Activated naive CD4-positive, alpha-beta T cell treated with Interleukin-2 at 50 U/mL for 16 hours (primary cell): ENCODE measurements at regions not wholly inside any gene's neighbourhood (a gene's known extent, or its start where the extent isn't known, plus 50 kb on each side); places are given as distances from the start of the nearest gene placed in this dataset.

Experiments
- DNase-seq: peaks from one replicate; pipeline ENCODE4 v3.0.0-alpha.2; 2020

DNA sequence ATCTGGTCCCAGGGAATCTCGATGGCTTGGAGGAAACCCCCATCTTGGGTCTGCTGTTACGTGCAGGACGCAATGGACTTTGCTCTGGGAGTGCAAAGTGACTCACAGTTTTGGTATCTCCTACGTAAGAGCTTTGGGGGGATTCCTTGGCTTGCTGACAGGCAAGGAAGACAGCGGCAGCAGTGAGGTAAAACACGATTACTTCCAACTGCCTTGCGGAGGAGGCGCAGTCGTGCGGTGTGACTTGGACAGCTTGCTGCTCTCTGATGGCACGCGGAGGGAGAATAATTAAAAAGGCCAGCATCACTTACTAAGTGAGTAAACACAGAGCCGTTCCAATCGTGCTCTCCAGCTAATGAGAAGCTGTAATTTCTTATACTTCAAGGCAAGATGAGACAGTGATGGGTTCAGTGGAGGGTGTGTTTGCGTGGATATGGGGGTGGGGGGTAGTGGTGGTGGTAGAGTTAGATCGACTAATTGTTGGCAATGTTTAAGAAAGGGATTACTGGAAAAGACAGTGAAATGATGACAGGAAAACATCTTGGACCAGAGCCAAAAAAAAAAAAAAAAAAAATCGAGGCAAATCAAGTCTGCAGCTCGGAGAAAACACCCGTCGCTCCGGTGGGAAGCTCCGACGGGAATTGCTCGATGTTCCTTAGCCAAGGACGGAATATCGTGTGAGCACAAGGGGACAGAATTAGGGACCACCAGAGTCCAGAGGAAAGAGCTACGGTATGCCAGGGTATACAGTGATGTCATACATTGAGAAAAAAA lies 184.8 kb upstream of the ZFHX3 start:
- DNase-seq = no peak

DNA sequence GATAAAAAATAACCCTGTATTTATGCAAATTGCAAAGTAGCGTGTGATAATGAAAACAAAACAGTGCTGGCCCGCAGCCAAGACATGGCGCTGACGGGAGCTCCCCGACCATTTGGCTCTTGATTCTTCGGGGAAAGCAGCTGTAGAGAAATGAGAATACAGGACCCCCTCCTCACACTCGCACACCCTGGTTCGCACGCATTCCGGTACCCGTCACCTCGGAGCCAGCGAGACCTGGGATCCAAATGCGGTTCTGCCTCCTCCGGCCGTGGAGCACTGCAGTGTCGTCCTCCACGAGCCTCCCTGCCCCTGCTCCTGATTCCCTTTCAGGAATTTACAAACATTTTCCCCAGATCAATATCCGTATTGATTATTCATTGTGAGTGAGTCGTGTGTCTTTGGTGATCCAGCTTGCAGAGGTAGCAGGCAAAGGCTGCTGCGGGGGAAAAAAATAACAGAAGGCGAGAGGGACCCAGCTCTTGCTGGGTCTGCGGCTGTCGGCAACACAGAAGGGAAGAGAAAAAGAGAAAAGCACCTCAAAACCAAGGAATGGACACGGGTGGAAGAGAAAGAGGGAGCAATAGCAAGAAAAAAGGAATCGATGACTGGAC lies 184.1 kb upstream of the ZFHX3 start:
- no peak for DNase-seq

DNA sequence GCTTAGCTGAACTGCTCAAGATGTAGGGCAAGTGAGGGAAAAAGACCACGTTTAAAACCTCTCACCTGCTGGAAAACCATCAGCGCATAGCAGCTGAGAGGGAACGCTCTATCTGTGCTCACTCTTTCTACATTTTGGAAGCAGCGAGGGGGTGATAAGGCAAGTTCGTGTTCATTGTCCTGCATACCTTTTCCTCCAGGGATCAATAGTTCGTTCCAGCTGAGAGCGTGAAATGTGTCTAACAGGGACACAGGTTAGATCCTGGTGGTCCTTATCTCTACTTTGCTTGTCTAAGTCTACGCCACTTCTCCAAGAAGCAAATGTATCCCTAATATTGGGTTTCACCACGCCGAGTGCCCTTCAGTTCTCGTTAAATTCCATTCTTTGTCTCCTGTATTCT lies 183.5 kb upstream of the ZFHX3 start:
- no peak for DNase-seq

DNA sequence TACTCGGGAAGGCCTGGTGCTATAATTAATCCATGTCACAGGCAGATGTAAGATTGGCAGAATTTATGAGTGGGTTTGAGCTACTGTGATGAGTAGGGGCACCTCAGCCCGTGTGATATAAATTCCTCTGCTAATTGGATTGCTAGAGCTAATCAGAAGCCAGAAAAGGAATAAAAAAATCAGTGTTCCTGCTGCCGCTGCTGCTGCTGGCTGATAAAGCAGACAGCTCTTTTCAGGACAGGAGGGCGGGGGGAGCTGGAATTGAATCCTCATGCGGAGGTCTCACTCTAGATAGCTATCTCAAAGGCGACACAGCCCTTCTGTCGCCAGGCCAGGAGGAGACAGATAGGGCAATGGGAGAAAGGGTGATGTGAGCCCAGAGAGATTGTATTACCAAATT lies 182.7 kb upstream of the ZFHX3 start:
- no peak for DNase-seq

DNA sequence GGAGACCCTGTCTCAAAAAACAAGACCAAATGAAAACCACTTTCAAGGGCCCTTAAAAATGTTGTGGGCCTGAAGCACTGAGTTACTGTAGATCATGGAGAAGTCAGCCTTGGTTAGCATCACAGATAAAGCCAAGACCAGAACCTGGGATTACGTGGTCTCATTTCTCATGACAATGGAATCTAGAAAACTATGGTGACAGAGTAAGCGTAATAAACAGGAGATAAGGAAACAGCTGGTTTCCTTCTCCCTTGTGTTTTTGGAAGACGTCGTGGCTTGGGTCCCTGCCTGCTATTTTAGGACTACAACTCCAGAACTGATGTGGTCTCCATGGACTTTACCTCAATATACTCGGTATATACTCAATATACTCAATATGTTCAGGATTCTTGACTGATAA lies 180.7 kb upstream of the ZFHX3 start:
- no peak for DNase-seq

DNA sequence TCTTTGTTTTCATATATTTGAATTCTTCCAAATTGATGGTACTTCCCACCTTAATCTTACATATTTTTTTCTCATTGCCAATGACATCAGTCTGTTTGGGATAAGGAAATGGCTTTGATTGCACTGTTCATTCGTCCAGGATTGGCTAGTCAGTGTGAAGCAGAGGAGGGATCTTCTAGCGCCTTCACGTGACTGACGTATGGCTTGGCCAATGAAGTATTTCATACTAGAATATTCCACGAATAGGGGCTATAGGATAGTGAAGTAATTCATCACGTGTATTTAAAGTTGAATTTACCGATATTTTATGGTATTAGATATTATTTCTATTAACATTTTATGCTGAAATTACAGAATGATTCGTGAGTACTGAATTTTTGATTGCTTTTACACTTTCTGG lies 178.7 kb upstream of the ZFHX3 start:
- no peak for DNase-seq

DNA sequence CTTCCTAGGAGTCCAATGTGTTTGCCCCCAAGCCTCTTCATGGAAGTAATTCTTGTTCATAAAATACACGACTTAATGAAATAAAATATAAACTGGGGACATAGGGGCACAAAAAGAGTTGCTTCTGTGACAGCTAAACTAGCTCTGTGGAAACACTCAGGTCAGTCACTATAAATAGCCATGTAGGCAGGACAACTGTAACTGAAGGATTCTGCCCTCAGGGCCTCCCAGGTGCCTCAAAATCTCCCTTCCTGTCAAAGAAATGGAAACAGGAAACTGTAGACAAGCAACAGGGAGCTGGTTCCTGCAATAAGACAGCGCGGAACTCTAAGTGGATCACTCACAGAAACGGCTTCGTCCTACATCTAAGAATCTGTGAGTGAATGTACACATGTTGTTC lies 178.1 kb upstream of the ZFHX3 start:
- no peak for DNase-seq

DNA sequence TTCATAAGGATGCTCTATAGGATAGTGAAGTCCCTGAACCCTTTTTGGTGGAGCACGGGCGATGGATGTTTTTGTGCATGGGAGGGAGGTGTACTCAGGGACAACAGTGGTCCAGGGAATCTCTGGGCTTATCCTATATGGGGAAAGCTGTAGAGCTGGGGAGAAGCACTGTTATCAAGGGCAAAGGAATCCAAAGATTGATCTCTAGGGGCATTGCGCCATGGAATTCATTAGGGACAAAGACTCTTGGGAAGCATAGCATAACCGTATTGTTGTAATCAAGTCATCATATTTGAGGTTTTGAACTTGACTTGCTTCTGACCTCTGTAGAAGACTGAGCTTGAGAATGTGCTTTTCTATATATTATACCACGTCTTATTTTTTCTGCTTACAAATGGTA lies 172.9 kb upstream of the ZFHX3 start:
- no peak for DNase-seq

DNA sequence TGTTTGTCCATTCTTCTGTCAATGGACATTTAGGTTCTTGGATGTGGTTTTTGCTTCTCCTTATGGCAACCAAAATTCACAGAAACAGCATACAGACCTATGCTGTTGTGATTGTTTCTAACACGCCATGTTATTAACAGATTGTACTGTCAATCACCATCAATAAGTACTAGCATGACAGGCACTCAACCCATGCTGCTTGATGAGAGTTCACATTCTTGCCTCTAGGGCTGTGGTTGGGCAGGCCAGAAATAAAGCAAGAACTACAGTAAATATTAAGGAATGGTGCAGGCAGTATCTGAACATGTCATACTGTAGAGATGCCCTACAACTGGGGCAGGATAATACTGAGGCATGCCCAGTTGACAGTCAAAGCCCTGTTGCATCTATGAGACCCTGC lies 171.2 kb upstream of the ZFHX3 start:
- no peak for DNase-seq

DNA sequence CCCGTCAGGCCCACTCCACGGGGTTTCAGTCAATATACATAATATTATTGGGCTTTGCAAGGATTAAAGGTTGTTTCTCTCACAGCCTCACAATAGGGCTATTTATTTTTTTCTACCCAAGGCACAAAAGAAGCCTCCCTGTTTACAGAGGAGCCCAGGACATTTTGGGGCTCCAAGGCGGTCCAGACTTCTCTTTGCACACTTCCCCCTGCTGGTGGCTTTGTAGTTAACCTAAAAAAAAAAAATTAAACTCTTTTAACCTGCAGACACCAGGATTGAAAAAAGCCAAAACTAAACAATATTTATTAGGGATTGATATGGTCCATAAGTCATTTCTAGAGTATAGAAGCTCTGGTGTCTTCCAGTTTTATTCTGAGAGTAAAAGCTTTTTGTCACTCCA lies 169.7 kb upstream of the ZFHX3 start:
- DNase-seq = no peak

DNA sequence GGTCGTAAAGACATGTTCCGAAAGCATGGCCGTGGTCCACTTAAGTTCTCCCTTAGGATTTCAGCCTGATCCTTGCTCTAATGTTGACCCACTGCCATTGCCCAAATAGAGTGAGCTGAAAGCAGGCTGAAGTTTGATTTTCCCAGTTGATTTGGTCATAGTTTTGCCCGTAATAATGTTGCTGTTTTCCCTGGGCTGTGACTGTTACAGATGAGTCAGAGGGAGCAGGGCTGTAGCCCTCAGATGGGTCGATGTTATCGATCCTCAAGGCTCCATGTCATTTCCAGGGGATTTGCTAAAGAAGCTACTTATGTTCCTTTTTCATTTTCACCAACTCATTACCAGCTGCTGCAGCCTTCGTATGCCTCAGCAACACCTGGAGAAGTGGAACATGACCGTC lies 169.0 kb upstream of the ZFHX3 start:
- no peak for DNase-seq

DNA sequence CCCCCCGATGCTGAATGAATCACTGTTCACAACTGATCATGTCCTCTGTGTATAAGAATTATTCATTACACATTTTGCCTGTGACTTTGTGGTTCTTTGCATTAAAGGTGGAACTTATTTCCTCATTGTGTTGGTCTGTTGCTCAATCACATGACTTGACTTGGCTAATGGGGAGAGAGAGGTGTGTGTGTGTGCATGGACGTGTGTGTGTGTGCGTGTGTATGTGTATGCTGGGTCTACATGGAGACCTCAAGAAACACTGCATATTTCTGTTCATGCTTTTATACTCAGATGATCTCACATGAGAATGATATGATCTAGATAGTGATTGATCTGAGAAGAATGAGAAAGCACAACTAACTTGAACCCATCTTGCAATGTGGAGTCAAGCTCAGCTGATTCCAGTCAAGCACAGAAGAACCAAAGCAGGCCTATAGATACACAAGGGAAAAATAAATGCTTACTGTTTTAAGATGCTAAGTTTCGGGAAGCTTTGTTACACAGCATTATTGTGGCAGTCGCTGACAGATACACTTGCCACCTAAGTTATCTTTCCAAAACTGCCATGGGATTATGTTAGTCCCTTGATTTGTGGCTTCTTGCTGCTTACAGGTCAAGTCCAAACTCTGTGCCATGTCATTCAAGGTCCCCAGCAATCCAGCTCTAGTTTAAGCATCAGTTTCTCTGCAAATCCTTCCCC lies 167.9 kb upstream of the ZFHX3 start:
- no peak for DNase-seq

DNA sequence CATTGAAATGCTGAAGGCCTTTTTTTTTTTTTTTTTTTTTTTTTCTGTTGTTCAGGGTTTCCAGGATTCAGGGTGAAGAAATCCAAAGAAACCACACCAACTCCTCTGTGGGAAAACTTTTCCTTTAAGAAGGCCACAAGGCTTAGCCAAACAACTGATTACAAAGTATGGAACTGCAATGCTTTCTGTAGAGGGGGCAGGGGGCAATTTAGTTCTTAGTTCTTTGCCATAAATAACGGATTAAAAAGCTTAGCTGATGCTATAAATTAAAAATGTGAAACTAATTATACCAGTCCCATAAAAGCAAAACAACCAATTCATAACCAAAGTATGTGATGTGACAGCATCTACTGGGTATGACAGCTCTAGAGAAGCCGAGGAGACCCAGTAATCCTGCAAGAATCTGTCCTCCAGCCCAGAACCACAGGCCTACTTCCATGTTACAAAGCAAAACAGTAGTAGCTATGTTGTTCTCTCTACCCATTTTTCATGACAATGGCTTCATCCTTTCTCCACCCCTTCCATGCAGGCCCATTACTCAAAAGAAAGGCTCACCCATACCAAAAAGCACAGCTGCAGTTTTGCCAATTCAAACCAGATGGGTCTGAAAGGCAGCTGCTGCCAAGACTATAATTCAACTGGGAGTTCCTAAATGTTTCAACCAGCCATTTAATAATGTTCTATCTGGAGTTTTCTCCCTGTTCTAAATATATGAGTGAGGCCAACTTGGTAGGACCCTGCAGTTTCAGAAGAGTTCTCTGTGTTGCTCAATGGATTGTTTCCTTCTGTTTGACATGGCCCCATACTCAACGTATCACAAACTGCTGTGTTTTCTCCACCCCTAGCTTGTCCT lies 167.1 kb upstream of the ZFHX3 start:
- no peak for DNase-seq

DNA sequence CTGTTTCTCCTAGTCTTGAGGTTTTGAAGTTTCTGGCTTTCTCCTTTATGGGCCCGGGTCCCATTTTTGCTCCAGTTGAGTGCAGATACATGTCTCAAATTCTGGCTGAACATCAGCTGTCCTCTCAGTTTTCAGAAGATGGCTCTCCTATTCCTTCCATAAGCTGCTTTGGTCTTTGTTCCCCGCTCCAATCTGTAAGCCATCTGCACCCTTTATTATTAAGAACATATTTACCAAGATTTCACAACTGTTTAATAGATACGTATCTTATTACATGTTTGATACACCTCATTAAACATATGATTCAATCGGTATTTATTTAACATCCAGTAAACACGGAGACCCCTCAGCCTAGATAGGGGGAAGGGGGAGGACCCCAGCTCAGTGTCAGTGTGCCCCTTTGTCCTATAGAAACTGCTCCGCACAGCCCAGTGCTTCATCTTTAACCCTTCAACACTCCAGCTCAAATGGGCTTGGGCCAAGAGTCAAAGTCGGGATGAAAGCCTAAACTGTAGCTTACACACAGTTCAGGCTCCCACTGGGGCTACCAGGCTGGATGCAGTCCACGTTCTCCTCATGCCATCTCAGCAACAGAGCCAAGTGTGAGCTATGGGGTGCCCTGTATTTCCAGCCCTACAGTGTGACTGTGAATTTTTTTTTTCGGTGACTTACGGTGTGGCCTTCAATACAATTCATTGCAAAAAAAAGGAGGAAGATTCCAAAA lies 166.0 kb upstream of the ZFHX3 start:
- DNase-seq = no peak

DNA sequence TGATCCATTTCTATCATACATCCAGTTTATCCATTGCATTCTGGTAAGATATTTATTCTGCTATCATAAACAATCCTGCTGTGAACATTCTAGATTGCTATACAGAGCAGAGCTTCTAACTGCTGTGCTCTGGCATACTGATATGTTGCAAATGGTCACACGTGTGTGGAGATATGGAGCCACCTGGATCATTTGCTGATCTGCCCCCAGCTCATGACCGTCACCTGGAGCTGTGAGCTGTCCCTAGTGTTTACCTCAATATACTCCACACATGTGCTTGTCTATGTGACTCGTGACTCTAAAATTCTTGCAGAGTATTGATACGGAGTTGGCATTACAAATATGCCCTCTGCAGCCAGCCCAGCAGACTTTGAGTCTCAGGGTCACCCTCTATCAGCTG lies 164.5 kb upstream of the ZFHX3 start:
- DNase-seq = no peak

DNA sequence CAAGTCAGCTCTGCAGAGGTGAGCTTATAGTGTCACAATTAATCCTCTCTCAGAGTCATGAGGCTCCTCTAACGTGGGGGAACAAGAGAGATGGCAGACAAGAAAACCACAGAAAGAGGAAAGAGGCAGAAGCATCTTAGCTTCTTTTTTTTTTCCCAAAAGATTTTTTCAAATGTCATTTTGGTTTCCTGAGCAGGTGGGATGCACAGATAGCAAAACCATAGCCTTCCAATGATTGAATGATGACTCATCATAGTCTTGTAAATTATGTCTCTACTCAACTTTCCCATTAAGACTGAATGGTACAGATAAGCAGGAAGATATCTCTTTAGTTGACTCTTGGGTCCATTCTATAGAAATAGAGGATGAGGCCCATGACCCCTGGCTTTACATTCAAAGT lies 162.8 kb upstream of the ZFHX3 start:
- no peak for DNase-seq

DNA sequence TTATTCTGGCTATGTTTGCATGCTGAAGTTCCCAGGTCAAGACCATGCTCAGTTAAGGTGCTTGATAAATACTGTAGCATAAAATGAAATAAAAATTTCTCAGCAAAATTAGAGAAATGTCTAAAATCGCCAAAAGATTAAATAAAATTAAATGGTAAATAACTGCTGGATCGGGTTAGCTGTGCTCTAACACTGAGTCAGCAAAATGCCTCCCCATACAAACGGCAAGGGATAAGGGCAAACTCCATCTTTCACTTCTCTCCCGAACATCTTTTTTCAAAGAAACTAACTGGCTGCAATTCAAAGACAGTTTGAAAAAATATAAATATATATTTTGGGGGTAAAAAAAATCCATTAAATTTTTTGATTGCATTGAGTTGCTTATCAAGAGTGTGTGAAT lies 162.2 kb upstream of the ZFHX3 start:
- DNase-seq = no peak

DNA sequence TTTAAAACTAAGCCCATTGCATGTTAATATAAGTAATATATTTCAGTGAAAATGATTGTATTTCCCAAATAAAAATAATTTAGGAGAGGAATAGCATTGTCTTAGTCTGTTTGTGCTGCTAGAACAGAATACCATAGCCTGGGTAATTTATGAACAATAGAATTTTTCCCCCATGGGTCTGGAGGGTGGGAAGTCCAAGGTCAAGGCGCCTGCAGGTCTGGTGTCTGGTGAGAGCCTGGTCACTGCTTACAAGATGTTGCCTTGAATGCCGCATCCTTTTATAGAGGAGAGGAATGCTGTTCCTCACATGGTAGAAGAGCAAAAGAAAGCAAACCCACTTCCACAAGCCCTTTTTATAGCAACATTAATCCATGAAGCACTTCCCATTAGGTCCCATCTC lies 161.3 kb upstream of the ZFHX3 start:
- no peak for DNase-seq

DNA sequence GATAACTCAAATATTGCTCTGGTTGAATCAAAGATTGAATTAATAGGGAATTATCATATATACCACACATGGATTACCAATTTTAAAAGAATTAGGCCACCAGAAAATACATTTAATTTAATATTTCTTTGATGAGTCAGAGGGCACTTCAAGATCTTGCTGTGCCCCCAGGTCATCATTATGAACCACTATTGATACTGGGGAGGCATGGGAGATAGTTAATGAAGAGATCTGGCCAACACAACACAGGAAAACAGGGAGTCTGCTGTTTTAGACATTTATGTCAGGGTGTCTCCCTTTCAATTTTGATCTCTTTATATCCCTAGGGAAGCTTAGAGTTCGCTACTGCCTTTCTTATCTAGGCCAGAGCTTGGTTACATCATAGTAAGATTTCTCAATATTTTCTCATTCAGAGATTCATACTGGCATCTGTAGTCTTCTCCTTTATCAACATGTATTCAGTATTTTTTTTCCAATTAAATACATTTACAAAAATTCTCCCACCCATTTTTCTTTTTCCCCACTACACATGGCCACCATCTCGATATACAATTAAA lies 158.3 kb upstream of the ZFHX3 start:
- DNase-seq = no peak

DNA sequence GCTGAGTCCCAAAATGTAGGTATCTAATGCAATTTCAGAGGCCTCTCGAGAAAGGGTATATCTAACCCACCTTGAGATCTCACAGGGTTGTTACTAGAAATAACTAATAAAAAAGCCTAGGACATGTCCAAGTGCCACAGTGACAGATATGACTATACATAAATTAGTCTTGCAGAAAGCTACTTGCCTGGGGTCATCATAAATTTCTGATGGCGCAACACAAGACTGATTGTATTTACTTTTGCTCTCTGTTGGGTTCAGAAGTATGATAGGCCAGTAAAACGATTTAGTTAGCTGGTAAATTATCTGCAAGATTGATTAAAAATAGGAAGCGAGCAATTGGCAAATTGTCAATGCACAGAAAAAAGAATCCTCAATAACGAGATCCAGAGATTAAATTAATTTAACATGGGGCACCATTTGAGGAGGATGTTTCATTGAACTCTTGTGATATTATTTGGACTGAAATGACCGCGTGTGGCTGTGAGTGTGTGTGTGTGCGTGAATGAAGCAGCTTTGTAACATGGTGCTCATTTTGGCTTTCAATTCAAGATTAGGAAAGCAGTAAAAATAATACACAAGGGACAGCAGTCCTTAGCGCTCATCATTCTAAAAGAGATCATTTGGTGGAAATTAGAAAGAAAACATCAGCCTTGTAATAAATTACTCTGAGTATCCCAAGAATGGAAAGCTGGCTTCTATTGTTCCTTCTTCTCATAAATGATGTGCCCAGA lies 157.4 kb upstream of the ZFHX3 start:
- DNase-seq = no peak

DNA sequence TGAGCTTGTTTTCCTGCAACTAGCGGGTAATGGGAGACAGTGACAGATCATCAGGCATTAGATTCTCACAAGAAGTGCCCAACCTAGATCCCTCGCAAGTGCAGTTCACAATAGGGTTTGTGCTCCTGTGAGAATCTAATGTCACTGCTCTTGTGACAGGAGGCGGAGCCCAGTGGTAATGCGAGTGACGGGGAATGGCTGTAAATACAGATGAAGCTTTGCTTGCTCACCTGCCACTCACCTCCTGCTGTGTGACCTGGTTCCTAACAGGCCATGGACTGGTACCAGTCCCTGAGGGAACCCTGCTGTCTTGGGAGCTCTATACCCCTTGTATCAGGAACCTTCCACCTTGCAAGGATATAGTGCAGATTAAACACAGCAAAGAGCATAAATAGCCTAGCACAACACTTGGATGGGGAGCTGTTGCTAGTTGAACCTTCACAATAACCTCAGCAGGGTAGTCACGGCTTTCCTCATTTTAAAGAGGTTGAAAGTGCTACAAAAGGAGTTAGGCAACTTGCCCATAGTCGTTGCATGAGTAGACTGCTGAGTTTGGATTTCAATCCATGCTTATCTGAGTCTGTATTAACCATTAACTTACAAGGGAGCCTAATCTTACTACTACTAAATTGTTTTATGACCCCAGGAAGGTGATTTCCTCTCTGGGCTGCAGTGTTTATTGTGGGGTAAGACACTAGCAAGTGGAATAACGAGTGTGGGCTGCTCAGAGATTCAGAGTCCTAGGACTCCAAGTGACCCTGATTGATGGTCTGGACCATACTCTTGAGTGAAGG lies 156.6 kb upstream of the ZFHX3 start:
- DNase-seq = no peak
